Lower lobe of right lung (tissue), 2 donors: ENCODE measurements at regions not wholly inside any gene's neighbourhood (a gene's known extent, or its start where the extent isn't known, plus 50 kb on each side); places are given as distances from the start of the nearest gene placed in this dataset.

Source experiments
- ATAC-seq, 2 donors: fragments of 200-7000 bp; cut with Tn5 transposase; one replicate each; pipeline ENCODE4 v1.9.1; 2020 to 2022; ENCODE audit warnings: mild to moderate bottlenecking in 2 of 2, moderate library complexity in 2 of 2
- DNase-seq: peaks from one replicate; pipeline ENCODE4 v3.0.0-alpha.2; 2020
- H3K27ac ChIP-seq: fragments of 200-600 bp; one replicate; pipeline ENCODE4 v1.8.0; 2022
- H3K27me3 ChIP-seq: fragments of 200-600 bp; one replicate; pipeline ENCODE4 v1.8.0; 2022; ENCODE audit warnings: low read depth
- H3K36me3 ChIP-seq: fragments of 200-600 bp; one replicate; pipeline ENCODE4 v1.8.0; 2022; ENCODE audit warnings: mild to moderate bottlenecking
- H3K4me1 ChIP-seq: fragments of 200-600 bp; one replicate; pipeline ENCODE4 v1.8.0; 2022
- H3K4me3 ChIP-seq: fragments of 200-600 bp; one replicate; pipeline ENCODE4 v1.8.0; 2022; ENCODE audit warnings: mild to moderate bottlenecking
- H3K9me3 ChIP-seq: fragments of 200-600 bp; one replicate; pipeline ENCODE4 v1.8.0; 2022
- intact Hi-C: fragments of 100-400 bp; cut with DNase I; formaldehyde crosslinking; loops from one replicate; pipeline ENCODE4 v1.11.0; 2022
- TF ChIP-seq, protein P1 (sequence below): fragments of 200-600 bp; IDR thresholded peaks from one replicate; pipeline ENCODE4 v1.8.0; 2022; ENCODE audit warnings: antibody characterized with exemption, mild to moderate bottlenecking
- donor health status: DM: no; HTN: yes; CAD: no; lungs with severe emphysema.

DNA sequence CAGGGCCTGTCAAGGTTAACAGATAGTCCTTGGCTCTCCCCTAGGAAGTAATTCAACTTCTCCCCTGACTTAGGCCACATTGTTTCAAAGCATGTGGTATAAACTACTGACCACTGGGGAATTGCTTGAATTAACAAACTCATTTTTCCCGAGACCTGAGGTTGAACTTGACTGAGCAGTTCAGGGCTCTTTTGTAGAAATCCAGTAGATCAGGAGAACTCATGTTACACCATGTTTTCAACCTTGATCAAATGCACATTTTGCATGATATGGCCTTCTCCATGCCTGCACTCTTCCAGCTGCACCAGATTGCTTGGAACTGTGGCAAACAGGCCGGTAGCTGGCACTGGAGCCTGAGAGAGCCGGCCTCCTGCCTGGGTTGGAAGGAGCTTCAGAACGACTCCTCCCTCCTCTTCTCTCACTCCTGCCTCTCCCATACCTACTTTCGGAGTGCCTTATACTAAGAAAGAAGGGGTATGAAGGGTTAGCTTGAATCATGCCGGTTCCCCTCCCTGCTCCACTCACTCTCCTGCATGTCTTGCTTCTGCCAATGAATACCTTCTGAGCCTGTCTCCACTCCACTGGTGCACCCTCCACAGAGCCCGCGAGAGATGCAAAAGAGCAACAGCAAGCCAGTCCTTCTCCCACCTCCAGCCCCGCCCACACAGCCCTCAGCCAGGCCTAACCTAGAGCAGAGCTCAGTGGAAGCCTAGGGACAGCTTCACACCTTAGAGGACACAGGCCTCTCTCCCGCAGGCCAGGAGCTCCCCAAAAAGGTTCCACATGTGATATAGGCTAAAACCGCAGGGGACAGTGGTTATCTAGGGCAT, 159.4 kb downstream of the MACROH2A1 start:
- ATAC-seq (no peak), DNase-seq (no peak)
- Histone ChIP-seq H3K4me3 (no peak overlapping the region), H3K36me3 (no peaks in the 10 kb centered on the region), H3K4me1 (peaks cover 27% of the 10 kb centered on the region), H3K27me3 (no peaks in the 10 kb centered on the region), H3K27ac (no peak overlapping the region), H3K9me3 (no peaks in the 10 kb centered on the region)
- intact Hi-C loops: no loop called here
- TF ChIP-seq, protein P1, sequence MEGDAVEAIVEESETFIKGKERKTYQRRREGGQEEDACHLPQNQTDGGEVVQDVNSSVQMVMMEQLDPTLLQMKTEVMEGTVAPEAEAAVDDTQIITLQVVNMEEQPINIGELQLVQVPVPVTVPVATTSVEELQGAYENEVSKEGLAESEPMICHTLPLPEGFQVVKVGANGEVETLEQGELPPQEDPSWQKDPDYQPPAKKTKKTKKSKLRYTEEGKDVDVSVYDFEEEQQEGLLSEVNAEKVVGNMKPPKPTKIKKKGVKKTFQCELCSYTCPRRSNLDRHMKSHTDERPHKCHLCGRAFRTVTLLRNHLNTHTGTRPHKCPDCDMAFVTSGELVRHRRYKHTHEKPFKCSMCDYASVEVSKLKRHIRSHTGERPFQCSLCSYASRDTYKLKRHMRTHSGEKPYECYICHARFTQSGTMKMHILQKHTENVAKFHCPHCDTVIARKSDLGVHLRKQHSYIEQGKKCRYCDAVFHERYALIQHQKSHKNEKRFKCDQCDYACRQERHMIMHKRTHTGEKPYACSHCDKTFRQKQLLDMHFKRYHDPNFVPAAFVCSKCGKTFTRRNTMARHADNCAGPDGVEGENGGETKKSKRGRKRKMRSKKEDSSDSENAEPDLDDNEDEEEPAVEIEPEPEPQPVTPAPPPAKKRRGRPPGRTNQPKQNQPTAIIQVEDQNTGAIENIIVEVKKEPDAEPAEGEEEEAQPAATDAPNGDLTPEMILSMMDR: no peak

DNA sequence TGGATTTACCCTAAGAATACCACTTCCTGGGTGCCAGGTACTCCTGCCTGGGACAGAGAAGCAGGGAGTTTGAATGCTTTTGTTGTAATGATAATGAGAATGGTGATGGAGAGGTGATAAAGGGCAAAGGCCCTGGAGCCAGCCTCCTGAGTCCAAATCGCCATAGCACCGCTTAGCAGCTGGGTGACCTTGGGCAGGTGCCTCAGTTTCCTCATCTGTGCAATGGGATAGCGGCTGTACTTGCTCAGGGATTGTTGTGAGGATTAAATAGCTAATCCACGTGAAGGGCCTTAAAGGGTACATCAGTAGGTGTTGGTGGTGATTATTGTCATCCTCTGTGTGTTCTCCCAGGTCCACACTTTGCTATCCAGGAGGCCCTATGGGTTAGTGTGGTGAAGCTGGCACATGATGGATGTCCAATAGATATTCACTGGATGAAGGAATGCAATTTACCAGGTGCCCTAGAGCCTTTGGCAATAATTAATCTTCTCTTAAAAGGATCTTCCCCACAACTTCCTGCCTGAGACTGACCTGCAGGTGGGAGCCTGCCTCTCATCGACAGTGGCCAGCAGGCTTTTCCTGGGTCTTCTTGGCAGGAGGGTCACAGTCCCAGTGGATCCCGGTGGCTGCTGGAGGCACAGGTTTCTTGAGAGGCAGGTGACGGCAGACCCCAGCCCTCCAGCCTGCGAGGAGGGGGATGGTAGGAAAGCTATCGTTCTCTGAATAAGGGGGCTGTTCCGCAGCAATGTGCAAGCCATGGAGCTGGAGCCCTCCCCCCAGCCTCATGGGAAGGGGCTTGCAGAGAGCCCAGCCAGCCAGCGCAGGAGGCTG, 160.2 kb downstream of the MACROH2A1 start:
- no peak for DNase-seq
- intact Hi-C loops: no loop called here
- Histone ChIP-seq H3K4me1 (peaks cover 25% of the 10 kb centered on the region), H3K9me3 (no peaks in the 10 kb centered on the region), H3K4me3 (no peak overlapping the region), H3K36me3 (no peaks in the 10 kb centered on the region), H3K27ac (no peak overlapping the region), H3K27me3 (no peaks in the 10 kb centered on the region)
- ATAC-seq: no peak
- TF ChIP-seq, protein P1: no peak

DNA sequence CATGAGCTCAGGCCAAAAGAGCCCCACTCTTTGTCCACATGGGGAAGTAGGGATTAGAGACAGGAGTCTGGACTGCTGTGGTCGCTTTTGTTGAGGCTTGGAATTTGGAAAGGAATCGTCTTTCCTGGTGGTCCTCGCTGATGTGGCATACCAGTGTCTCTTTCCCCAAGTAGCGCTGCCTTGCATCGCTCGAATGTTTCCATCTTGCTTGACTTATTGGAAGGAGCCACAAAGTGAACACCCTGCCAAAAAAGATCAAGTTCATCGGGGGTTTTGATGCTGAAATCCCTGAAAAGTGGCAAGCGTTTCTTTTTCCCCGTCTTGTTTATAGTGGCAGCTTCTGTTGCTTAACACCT, 161.3 kb downstream of the MACROH2A1 start:
- intact Hi-C loops: no loop called here
- no peak overlapping the region for H3K27ac ChIP-seq
- H3K36me3 ChIP-seq: no peaks in the 10 kb centered on the region
- H3K9me3 ChIP-seq: no peaks in the 10 kb centered on the region
- H3K4me3 ChIP-seq: no peak overlapping the region
- no peak for DNase-seq
- H3K4me1 ChIP-seq: peaks cover 15% of the 10 kb centered on the region
- no peak for ATAC-seq
- no peaks in the 10 kb centered on the region for H3K27me3 ChIP-seq
- TF ChIP-seq, protein P1: no peak

DNA sequence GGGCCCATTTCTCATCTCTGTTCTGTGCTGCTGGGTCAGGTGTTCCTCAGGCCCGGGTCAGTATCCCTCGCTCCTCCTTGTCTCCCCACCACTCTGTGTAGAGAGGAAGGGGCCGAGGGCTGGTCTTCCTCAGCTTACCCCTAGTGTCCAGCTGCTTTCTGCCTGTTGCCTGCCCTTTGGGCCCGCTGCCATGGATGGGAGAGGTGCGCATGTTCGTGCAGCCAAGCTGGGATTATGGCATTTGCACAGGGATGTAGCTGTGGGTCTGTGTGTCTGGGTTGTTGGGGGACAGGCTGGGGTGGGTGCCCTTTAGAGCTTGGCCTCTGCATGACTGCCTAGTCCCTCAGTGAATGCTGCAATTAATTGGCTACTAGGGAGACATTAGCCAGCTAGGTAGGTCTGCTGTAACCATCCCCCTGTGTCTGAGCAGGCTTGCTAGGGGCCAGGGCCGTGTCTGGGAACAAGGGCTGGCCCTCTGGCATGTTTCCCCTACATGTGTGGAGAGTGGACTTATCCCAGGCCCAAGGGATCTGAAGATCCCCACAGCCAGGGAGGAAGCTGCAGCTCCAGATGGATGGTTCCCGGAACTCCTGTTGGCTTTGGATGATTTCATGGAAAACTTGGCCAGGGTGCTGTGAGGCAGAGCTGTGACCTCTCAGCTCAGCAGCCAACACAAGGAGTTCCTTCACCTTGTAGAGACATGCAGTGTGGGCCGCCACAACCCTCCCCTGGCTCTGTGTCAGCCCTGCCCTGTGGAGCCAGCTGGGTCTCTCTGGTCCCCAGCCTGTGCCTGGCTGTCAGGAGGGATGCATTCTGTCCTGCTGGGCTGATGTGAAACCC, 161.9 kb downstream of the MACROH2A1 start:
- Histone ChIP-seq H3K27me3 (no peaks in the 10 kb centered on the region), H3K4me3 (no peak overlapping the region), H3K9me3 (no peaks in the 10 kb centered on the region), H3K27ac (no peak overlapping the region), H3K4me1 (peaks cover 10% of the 10 kb centered on the region), H3K36me3 (no peaks in the 10 kb centered on the region)
- TF ChIP-seq, protein P1: no peak
- intact Hi-C loops: no loop called here
- no peak for ATAC-seq
- DNase-seq: no peak

DNA sequence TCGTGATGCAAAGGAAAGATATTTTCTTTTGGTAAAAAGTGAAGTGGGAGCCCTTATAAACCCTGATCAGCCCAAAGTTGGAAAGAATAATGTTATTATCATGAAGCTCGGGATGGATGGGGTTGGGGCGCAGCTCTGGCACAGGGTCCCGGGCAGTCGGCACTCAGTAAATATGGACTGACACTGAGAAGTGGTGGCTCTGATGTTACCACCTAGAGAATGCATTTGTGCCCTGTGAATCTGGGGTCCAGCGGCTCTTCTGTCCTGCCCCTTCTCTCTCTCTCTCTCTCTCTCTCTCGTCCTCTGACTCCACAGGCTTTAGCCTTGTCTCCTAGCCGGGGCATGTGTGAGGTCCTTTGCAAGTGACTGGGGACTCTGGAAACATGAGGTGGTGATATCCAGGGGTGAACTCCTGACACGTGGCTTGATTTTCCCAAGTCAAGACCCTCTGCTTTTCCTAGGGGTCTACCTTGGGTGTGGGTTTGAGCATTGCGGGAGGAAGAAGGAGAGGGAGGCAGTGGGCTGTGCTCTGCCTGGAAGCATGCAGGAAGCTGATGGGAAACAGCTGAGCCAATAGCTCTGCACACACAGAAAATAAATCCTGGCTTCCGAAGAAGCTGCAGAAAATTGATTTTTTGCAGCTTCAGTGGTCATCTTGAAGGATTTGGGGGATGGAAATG, 162.7 kb downstream of the MACROH2A1 start:
- H3K27me3 ChIP-seq: no peaks in the 10 kb centered on the region
- H3K4me1 ChIP-seq: peaks cover 6% of the 10 kb centered on the region
- no peak overlapping the region for H3K4me3 ChIP-seq
- no peaks in the 10 kb centered on the region for H3K9me3 ChIP-seq
- TF ChIP-seq, protein P1: no peak
- no peak overlapping the region for H3K27ac ChIP-seq
- intact Hi-C loops: no loop called here
- no peak for DNase-seq
- no peaks in the 10 kb centered on the region for H3K36me3 ChIP-seq
- ATAC-seq: no peak
